ENCODE measurements at regions not wholly inside any gene's neighbourhood (a gene's known extent, or its start where the extent isn't known, plus 50 kb on each side); places are given as distances from the start of the nearest gene placed in this dataset.

DNA sequence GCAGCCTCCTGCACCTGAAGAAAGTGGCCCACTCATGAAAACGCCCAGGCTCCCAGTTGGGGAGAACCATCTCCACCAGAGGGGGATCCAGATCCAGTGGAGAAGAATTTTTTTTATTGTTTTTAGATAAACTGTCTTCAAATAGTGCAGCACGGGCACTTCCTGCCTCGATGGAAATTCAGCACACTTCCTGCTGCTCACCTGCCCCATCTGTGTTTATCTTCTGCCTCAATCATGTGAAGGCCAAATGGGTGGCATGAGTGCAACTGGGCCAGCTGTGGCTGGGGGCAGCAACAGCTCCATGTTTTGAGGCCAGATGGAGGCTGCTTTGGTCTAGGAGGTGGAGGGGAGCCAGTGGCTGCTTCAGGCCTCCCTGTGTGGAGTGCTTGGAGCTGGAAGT is 75.9 kb upstream of the WSB1 start:
- TF ChIP-seq POLR2AphosphoS5 (IDR thresholded peaks at IDR 0.05; ENCODE audit: low read depth) (no peak), GABPA (IDR thresholded peaks at IDR 0.05; ENCODE audit: low read depth) (no peak), SPI1 (IDR thresholded peaks at IDR 0.05; ENCODE audit: borderline replicate concordance, low read depth) (no peak)
- TF ChIP-seq, protein P1, sequence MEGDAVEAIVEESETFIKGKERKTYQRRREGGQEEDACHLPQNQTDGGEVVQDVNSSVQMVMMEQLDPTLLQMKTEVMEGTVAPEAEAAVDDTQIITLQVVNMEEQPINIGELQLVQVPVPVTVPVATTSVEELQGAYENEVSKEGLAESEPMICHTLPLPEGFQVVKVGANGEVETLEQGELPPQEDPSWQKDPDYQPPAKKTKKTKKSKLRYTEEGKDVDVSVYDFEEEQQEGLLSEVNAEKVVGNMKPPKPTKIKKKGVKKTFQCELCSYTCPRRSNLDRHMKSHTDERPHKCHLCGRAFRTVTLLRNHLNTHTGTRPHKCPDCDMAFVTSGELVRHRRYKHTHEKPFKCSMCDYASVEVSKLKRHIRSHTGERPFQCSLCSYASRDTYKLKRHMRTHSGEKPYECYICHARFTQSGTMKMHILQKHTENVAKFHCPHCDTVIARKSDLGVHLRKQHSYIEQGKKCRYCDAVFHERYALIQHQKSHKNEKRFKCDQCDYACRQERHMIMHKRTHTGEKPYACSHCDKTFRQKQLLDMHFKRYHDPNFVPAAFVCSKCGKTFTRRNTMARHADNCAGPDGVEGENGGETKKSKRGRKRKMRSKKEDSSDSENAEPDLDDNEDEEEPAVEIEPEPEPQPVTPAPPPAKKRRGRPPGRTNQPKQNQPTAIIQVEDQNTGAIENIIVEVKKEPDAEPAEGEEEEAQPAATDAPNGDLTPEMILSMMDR (IDR thresholded peaks at IDR 0.05; ENCODE audit: insufficient read depth, low read length), result no peak
- TF ChIP-seq, protein P2, sequence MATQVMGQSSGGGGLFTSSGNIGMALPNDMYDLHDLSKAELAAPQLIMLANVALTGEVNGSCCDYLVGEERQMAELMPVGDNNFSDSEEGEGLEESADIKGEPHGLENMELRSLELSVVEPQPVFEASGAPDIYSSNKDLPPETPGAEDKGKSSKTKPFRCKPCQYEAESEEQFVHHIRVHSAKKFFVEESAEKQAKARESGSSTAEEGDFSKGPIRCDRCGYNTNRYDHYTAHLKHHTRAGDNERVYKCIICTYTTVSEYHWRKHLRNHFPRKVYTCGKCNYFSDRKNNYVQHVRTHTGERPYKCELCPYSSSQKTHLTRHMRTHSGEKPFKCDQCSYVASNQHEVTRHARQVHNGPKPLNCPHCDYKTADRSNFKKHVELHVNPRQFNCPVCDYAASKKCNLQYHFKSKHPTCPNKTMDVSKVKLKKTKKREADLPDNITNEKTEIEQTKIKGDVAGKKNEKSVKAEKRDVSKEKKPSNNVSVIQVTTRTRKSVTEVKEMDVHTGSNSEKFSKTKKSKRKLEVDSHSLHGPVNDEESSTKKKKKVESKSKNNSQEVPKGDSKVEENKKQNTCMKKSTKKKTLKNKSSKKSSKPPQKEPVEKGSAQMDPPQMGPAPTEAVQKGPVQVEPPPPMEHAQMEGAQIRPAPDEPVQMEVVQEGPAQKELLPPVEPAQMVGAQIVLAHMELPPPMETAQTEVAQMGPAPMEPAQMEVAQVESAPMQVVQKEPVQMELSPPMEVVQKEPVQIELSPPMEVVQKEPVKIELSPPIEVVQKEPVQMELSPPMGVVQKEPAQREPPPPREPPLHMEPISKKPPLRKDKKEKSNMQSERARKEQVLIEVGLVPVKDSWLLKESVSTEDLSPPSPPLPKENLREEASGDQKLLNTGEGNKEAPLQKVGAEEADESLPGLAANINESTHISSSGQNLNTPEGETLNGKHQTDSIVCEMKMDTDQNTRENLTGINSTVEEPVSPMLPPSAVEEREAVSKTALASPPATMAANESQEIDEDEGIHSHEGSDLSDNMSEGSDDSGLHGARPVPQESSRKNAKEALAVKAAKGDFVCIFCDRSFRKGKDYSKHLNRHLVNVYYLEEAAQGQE (IDR thresholded peaks at IDR 0.05; ENCODE audit: insufficient replicate concordance, low read depth), result no peak
- Histone ChIP-seq H3K27me3 (ENCODE audit: insufficient read depth, poor library complexity, severe bottlenecking) (no peaks in the 10 kb centered on the region), H3K4me3 (replicated peaks; ENCODE audit: insufficient read depth, low read length) (no peak overlapping the region), H3K27ac (replicated peaks) (no peak overlapping the region)
- no peak for DNase-seq (ENCODE audit: low read depth in 1 of 2, low spot score in 1 of 2)

DNA sequence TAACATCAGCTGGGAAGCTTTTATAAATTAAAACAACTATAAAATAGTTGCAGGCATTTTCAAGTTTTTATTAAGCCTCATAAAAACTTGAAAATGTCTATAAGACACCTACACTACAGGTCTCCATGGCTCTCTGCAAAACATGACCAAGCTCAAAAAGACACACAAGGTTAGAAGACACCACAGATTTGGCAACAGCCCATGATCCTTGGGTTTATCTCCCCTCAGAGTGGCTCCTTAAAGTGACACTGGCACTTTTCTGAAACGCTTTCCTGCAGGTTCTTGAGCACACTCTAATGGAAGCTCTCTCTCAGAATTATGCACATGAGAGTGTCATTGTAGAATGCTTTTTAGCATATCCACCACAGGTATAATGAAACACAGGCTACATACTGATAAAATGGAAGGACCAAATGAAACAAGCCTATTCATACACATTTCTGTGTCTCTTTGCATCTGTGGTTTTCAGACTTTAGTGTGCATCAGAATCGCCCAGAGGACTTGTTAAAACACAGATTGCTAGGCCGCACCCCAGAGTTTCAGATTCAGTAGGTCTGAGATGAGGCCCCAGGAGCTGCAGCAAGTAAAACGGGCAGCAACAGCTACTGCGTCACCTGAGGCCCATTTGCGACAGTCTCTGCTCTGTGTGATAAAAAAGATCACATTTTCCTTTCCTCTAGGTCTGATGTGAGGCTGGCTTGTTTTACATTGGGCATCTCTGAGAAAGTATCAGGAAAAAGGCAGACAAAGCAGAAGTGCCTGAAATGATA is 75.0 kb upstream of the WSB1 start:
- TF ChIP-seq GABPA (IDR thresholded peaks at IDR 0.05; ENCODE audit: low read depth) (no peak), POLR2AphosphoS5 (IDR thresholded peaks at IDR 0.05; ENCODE audit: low read depth) (no peak), SPI1 (IDR thresholded peaks at IDR 0.05; ENCODE audit: borderline replicate concordance, low read depth) (no peak)
- TF ChIP-seq, protein P1 (IDR thresholded peaks at IDR 0.05; ENCODE audit: insufficient read depth, low read length), result no peak
- TF ChIP-seq, protein P2 (IDR thresholded peaks at IDR 0.05; ENCODE audit: insufficient replicate concordance, low read depth), result no peak
- no peaks in the 10 kb centered on the region for H3K27me3 ChIP-seq (ENCODE audit: insufficient read depth, poor library complexity, severe bottlenecking)
- no peak overlapping the region for H3K4me3 ChIP-seq (replicated peaks; ENCODE audit: insufficient read depth, low read length)
- DNase-seq (ENCODE audit: low read depth in 1 of 2, low spot score in 1 of 2), result no peak
- H3K27ac ChIP-seq (replicated peaks), result no peak overlapping the region

DNA sequence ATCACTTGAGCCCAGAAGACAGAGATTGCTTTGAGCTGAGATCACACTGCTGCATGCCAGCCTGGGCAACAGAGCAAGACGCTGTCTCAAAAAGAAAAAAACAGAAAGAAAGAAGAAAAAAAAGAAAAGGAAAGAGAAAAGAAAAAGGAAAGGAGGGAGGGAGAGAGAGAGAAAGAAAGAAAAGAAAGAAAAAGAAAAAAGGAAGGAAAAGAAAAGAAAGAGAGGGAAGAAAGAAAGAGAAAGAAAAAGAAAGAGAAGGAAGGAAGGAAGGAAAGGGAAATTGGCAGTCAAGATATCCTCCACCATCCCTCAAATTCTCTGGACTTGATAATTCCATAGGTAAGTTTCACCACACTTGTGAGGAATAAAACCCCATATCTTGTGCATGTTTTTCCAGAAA is 71.4 kb upstream of the WSB1 start:
- TF ChIP-seq POLR2AphosphoS5 (IDR thresholded peaks at IDR 0.05; ENCODE audit: low read depth), result no peak
- TF ChIP-seq, protein P2 (IDR thresholded peaks at IDR 0.05; ENCODE audit: insufficient replicate concordance, low read depth), result no peak
- TF ChIP-seq SPI1 (IDR thresholded peaks at IDR 0.05; ENCODE audit: borderline replicate concordance, low read depth), result no peak
- no peak for TF ChIP-seq GABPA (IDR thresholded peaks at IDR 0.05; ENCODE audit: low read depth)
- H3K27ac ChIP-seq (replicated peaks), result no peak overlapping the region
- H3K27me3 ChIP-seq (ENCODE audit: insufficient read depth, poor library complexity, severe bottlenecking), result no peaks in the 10 kb centered on the region
- DNase-seq (ENCODE audit: low read depth in 1 of 2, low spot score in 1 of 2), result no peak
- no peak overlapping the region for H3K4me3 ChIP-seq (replicated peaks; ENCODE audit: insufficient read depth, low read length)
